Esophagus squamous epithelium (tissue), 5 donors: ENCODE measurements at regions not wholly inside any gene's neighbourhood (a gene's known extent, or its start where the extent isn't known, plus 50 kb on each side); places are given as distances from the start of the nearest gene placed in this dataset.

Source experiments
- DNase-seq: peaks from one replicate; lab custom pipeline; 2025; lab: John Stamatoyannopoulos, UW
- H3K27ac ChIP-seq, 4 donors: fragments of 200-600 bp; sonication (generic); one replicate each; pipeline ENCODE4 v1.5.1; 2016 to 2019; ENCODE audit warnings: mild to moderate bottlenecking in 1 of 4
- H3K27me3 ChIP-seq, 4 donors: fragments of 200-600 bp; sonication (generic); 1 replicate in 3 of 4; 2 replicates in 1 of 4; pipeline versions ENCODE4 v1.5.1 to v1.6.0; 2017 to 2021; ENCODE audit warnings: antibody characterized with exemption in 1 of 4
- H3K36me3 ChIP-seq, 3 donors: fragments of 200-600 bp; sonication (generic); one replicate each; pipeline ENCODE4 v1.5.1; 2016 to 2019
- H3K4me1 ChIP-seq, 3 donors: fragments of 200-600 bp; sonication (generic); one replicate each; pipeline ENCODE4 v1.5.1; 2017 to 2019
- H3K4me3 ChIP-seq, 4 donors: fragments of 200-600 bp; sonication (generic); 1 replicate in 3 of 4; 2 replicates in 1 of 4; pipeline ENCODE4 v1.5.1; 2016 to 2019; ENCODE audit warnings: mild to moderate bottlenecking in 2 of 4, moderate library complexity in 1 of 4
- H3K9me3 ChIP-seq, 3 donors: fragments of 200-600 bp; sonication (generic); one replicate each; pipeline ENCODE4 v1.5.1; 2016 to 2019
- POLR2A ChIP-seq, 4 donors: fragments of 450-650 bp; IDR thresholded peaks; one replicate each; pipeline ENCODE4 v1.6.1; 2017; ENCODE audit warnings: antibody characterized with exemption in 4 of 4, mild to moderate bottlenecking in 4 of 4, moderate library complexity in 3 of 4
- WGBS, 2 donors: methylation state at CpG; one replicate each; pipeline ENCODE4 v1.1.5; 2018; 5-methylcytosine and 5-hydroxymethylcytosine counted together
- intact Hi-C: fragments of 100-400 bp; cut with DNase I; formaldehyde crosslinking; loops from one replicate; pipeline ENCODE4 v1.15.0; 2022
- TF ChIP-seq, protein P1 (sequence below), 6 experiments: fragments of 450-650 bp in 4 of 6; fragments of 200-600 bp in 2 of 6; sonication (generic) in 2 of 6; IDR thresholded peaks; one replicate each; pipeline ENCODE4 v1.5.1; 2016 to 2019; ENCODE audit warnings: antibody characterized with exemption in 6 of 6, mild to moderate bottlenecking in 4 of 6, moderate library complexity in 4 of 6
- donor health status: DM: yes; HTN: yes; CAD: no.

GRCh38 chr18:68455229-68455603 lies 259.7 kb downstream of the TMX3 start:
- Histone ChIP-seq H3K36me3 (no peaks in the 10 kb centered on the region), H3K27ac (no peak overlapping the region), H3K4me3 (no peak overlapping the region), H3K4me1 (no peaks in the 10 kb centered on the region), H3K9me3 (no peaks in the 10 kb centered on the region), H3K27me3 (no peaks in the 10 kb centered on the region)
- TF ChIP-seq, protein P1, sequence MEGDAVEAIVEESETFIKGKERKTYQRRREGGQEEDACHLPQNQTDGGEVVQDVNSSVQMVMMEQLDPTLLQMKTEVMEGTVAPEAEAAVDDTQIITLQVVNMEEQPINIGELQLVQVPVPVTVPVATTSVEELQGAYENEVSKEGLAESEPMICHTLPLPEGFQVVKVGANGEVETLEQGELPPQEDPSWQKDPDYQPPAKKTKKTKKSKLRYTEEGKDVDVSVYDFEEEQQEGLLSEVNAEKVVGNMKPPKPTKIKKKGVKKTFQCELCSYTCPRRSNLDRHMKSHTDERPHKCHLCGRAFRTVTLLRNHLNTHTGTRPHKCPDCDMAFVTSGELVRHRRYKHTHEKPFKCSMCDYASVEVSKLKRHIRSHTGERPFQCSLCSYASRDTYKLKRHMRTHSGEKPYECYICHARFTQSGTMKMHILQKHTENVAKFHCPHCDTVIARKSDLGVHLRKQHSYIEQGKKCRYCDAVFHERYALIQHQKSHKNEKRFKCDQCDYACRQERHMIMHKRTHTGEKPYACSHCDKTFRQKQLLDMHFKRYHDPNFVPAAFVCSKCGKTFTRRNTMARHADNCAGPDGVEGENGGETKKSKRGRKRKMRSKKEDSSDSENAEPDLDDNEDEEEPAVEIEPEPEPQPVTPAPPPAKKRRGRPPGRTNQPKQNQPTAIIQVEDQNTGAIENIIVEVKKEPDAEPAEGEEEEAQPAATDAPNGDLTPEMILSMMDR (IDR thresholded peaks at IDR 0.05): no peak
- no peak for TF ChIP-seq POLR2A (IDR thresholded peaks at IDR 0.05)
- DNase-seq: no peak
- intact Hi-C loops: no loop called here

DNA sequence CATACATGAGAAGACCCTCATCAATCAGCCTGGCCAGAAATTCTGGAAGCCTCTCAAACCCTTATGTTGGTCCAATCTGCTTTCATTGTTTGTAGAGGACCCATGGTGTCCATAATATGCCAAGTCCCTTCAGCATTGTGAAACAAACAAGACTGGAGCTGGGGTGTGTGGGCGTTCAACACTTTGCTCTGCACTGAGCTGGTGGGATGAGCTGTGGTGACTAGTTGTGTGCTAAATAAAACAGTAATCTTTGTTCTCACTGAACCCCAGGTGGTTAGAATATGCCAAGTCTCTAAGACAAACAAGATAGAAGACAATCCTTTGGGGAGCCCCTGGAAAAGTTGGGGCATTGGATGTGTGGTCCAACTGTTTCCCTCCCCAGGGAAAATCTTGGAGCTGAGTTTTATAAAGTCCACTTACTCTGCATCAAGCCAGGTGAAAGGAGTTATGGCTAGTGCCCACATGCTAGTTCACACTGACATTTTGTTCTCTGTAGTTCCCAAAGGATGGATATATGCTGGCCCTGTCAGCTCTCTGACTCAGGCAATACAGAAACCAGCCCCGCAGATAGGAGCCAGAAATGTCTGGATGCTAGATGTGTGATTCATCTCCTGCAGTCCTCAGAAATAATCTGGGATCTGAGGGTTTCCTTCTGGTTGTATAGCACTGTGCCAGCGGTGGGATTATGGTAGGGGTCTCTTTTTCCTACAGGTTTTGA lies 260.2 kb downstream of the TMX3 start:
- intact Hi-C loops: no loop called here

DNA sequence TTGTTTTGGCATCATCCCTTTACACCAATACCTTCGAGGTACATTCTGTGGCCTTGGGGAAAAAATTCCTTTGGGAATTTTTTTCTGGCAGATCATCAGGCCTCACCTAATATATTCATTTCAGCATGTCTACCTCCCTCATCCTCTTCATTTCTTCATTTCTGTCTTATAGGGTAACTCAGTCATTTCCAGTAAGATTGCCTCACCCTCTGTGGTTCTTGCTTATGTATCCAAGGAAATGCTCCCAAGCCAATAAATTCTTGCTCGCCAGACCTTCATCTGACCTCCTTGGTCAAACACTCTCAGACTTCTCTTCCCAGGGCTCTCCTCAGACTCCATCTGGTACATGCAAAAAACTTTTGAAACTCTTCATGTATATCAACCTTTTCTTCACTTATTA lies 265.6 kb downstream of the TMX3 start:
- H3K9me3 ChIP-seq: no peaks in the 10 kb centered on the region
- no peak for TF ChIP-seq POLR2A (IDR thresholded peaks at IDR 0.05)
- TF ChIP-seq, protein P1 (IDR thresholded peaks at IDR 0.05): no peak
- 66 to 73% methylated on average over 2 of the region's 2 CpGs for WGBS, 2 donors
- no peaks in the 10 kb centered on the region for H3K4me1 ChIP-seq
- no peak overlapping the region for H3K4me3 ChIP-seq
- H3K27ac ChIP-seq: no peak overlapping the region
- H3K36me3 ChIP-seq: no peaks in the 10 kb centered on the region
- DNase-seq: no peak
- intact Hi-C loops: no loop called here
- H3K27me3 ChIP-seq: no peaks in the 10 kb centered on the region

More for the DNA sequence above, 260.2 kb downstream of the TMX3 start:
- DNase-seq: no peak
- TF ChIP-seq POLR2A (IDR thresholded peaks at IDR 0.05): no peak
- TF ChIP-seq, protein P1 (IDR thresholded peaks at IDR 0.05): no peak
- H3K36me3 ChIP-seq: no peaks in the 10 kb centered on the region
- no peak overlapping the region for H3K4me3 ChIP-seq
- H3K4me1 ChIP-seq: no peaks in the 10 kb centered on the region
- no peaks in the 10 kb centered on the region for H3K9me3 ChIP-seq
- H3K27me3 ChIP-seq: no peaks in the 10 kb centered on the region
- H3K27ac ChIP-seq: no peak overlapping the region
- WGBS, 2 donors: 52 to 56% methylated on average over 3 of the region's 3 CpGs

GRCh38 chr18:68448736-68449135 lies 266.2 kb downstream of the TMX3 start:
- H3K27ac ChIP-seq: no peak overlapping the region
- DNase-seq: no peak
- no peak for TF ChIP-seq POLR2A (IDR thresholded peaks at IDR 0.05)
- no peaks in the 10 kb centered on the region for H3K4me1 ChIP-seq
- no peaks in the 10 kb centered on the region for H3K27me3 ChIP-seq
- H3K36me3 ChIP-seq: no peaks in the 10 kb centered on the region
- intact Hi-C loops: no loop called here
- no peaks in the 10 kb centered on the region for H3K9me3 ChIP-seq
- H3K4me3 ChIP-seq: no peak overlapping the region
- WGBS, 2 donors: 31 to 89% methylated on average over 1 of the region's 1 CpG

DNA sequence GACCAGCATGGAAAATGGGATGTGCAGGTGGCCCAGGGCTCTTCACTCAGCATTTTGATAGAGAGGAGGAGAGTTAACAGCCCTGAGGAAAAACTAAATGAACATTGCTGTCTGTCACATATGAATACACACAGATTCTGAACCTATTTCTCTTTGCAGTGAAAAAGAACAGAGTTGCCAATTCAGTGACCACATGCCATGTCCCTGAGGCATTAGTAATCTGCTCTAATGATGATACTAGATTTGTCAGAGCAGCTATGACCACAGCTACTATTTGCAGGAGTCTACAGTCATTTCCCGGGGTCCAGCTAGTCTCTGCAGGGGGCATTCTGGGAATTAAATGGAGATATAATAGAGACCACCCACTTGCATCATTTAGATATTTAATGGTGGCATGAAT lies 267.6 kb downstream of the TMX3 start:
- no peaks in the 10 kb centered on the region for H3K4me1 ChIP-seq
- H3K9me3 ChIP-seq: no peaks in the 10 kb centered on the region
- H3K4me3 ChIP-seq: no peak overlapping the region
- intact Hi-C loops: no loop called here
- H3K27me3 ChIP-seq: no peaks in the 10 kb centered on the region
- TF ChIP-seq, protein P1 (IDR thresholded peaks at IDR 0.05): no peak
- TF ChIP-seq POLR2A (IDR thresholded peaks at IDR 0.05): no peak
- WGBS, 2 donors: 58 to 75% methylated on average over 1 of the region's 1 CpG
- H3K27ac ChIP-seq: no peak overlapping the region
- H3K36me3 ChIP-seq: no peaks in the 10 kb centered on the region
- DNase-seq: no peak
